Hepatocyte (in vitro differentiated cells): ENCODE measurements at regions not wholly inside any gene's neighbourhood (a gene's known extent, or its start where the extent isn't known, plus 50 kb on each side); places are given as distances from the start of the nearest gene placed in this dataset.

ENCODE experiments used
- DNase-seq: peaks from one replicate; pipeline ENCODE4 v3.0.0-alpha.2; 2016; ENCODE audit warnings: low spot score
- H2AFZ ChIP-seq: fragments of 200-600 bp; sonication (generic); 2 replicates; pipeline ENCODE4 v1.6.0; 2016; ENCODE audit warnings: antibody characterized with exemption, mild to moderate bottlenecking
- H3K27ac ChIP-seq: fragments of 200-600 bp; sonication (generic); 2 replicates; pipeline ENCODE4 v1.5.1; 2016; ENCODE audit warnings: mild to moderate bottlenecking
- H3K27me3 ChIP-seq: fragments of 200-600 bp; sonication (generic); 2 replicates; pipeline ENCODE4 v1.6.1; 2016
- H3K36me3 ChIP-seq: fragments of 200-600 bp; sonication (generic); replicated peaks from 2 replicates; pipeline ENCODE4 v1.5.1; 2016; ENCODE audit warnings: low read depth; ENCODE audit not compliant: insufficient read depth
- H3K4me1 ChIP-seq: fragments of 200-600 bp; sonication (generic); 2 replicates; pipeline ENCODE4 v1.5.1; 2016; ENCODE audit warnings: mild to moderate bottlenecking, moderate library complexity; ENCODE audit not compliant: insufficient read depth
- H3K4me2 ChIP-seq: fragments of 200-600 bp; sonication (generic); 2 replicates; pipeline ENCODE4 v1.6.0; 2016
- H3K4me3 ChIP-seq: fragments of 200-600 bp; sonication (generic); 2 replicates; pipeline ENCODE4 v1.5.1; 2016; ENCODE audit warnings: mild to moderate bottlenecking
- H3K79me2 ChIP-seq: fragments of 200-600 bp; sonication (generic); 2 replicates; pipeline ENCODE4 v1.6.0; 2017; ENCODE audit warnings: mild to moderate bottlenecking
- H3K9me2 ChIP-seq: fragments of 200-600 bp; sonication (generic); replicated peaks from 2 replicates; pipeline ENCODE4 v1.6.0; 2017; ENCODE audit warnings: mild to moderate bottlenecking; ENCODE audit not compliant: insufficient read depth
- H3K9me3 ChIP-seq: fragments of 200-600 bp; sonication (generic); 2 replicates; pipeline ENCODE4 v1.5.1; 2016; ENCODE audit warnings: low read depth, mild to moderate bottlenecking
- H4K20me1 ChIP-seq: fragments of 200-600 bp; sonication (generic); 2 replicates; pipeline ENCODE4 v1.6.0; 2016; ENCODE audit warnings: mild to moderate bottlenecking; ENCODE audit not compliant: insufficient read depth, poor library complexity, severe bottlenecking
- CTCF ChIP-seq: fragments of 200-600 bp; sonication (generic); IDR thresholded peaks from 2 replicates; pipeline ENCODE4 v1.5.1; 2016; ENCODE audit warnings: antibody characterized with exemption, mild to moderate bottlenecking; ENCODE audit not compliant: poor library complexity
- EZH2 ChIP-seq: fragments of 200-600 bp; sonication (generic); IDR thresholded peaks from 2 replicates; pipeline ENCODE4 v1.6.1; 2016; ENCODE audit warnings: antibody characterized with exemption, mild to moderate bottlenecking, borderline replicate concordance
- EZH2phosphoT487 ChIP-seq: fragments of 200-600 bp; sonication (generic); IDR thresholded peaks from one replicate; pipeline ENCODE4 v1.6.1; 2018; ENCODE audit warnings: antibody characterized with exemption, mild to moderate bottlenecking, low read depth, moderate library complexity; ENCODE audit not compliant: unreplicated experiment, severe bottlenecking
- WGBS: methylation state at CpG from one replicate; pipeline ENCODE4 v1.1.6; 2016; ENCODE audit warnings: low lambda C conversion rate; ENCODE audit errors: missing lambda C conversion rate; 5-methylcytosine and 5-hydroxymethylcytosine counted together

DNA sequence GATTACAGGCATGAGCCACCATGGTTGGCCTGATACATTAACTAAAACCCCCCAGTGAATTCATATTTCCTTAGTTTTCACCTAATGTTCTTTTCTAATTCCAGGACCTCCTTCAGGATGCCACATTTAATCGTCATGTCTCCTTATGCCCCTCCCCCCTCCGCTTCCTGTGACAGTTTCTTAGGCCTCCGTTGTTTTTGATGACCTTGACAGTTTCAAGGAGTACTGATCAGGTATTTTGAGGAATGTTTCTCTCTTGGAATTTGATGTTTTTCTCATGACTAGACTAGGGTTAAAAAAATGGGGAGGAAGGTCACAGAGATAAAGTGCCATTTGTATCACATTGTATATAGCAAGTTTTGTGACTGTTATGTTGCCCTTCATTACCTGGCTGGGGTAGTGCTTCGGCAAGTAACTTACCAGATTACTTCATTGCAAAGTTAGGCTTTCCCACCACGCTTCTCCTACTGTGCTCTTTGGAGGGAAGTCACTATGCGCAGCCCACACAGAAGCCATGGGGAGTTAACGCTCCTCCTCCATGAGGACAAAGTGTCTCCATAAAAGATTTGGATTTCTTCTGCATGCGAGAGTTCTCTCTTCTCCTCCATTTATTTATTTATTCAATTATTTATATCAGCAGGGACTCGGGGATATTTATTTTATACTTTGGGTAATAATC is 99.5 kb downstream of the NCR2 start:
- TF ChIP-seq EZH2phosphoT487 = no peak
- no peak for TF ChIP-seq EZH2
- TF ChIP-seq CTCF = no peak
- no peak overlapping the region for H3K27ac ChIP-seq
- no peaks in the 10 kb centered on the region for H3K27me3 ChIP-seq
- no peak overlapping the region for H2AFZ ChIP-seq
- no peak for DNase-seq
- H3K4me2 ChIP-seq = no peak overlapping the region
- H4K20me1 ChIP-seq = no peaks in the 10 kb centered on the region
- H3K4me1 ChIP-seq = no peaks in the 10 kb centered on the region
- H3K36me3 ChIP-seq = no peaks in the 10 kb centered on the region
- H3K9me3 ChIP-seq = no peaks in the 10 kb centered on the region
- no peak overlapping the region for H3K4me3 ChIP-seq
- no peaks in the 10 kb centered on the region for H3K79me2 ChIP-seq
- 71% methylated on average over 9 of the region's 9 CpGs for WGBS
- H3K9me2 ChIP-seq = no peaks in the 10 kb centered on the region

GRCh38 chr6:41437604-41438003 is 102.2 kb downstream of the NCR2 start:
- Histone ChIP-seq H2AFZ (no peak overlapping the region), H3K36me3 (no peaks in the 10 kb centered on the region), H3K4me1 (peaks cover 10% of the 10 kb centered on the region), H3K27ac (no peak overlapping the region), H3K9me3 (no peaks in the 10 kb centered on the region), H3K9me2 (no peaks in the 10 kb centered on the region), H3K4me3 (no peak overlapping the region), H3K79me2 (no peaks in the 10 kb centered on the region), H3K27me3 (no peaks in the 10 kb centered on the region), H4K20me1 (no peaks in the 10 kb centered on the region), H3K4me2 (no peak overlapping the region)
- TF ChIP-seq CTCF (no peak), EZH2phosphoT487 (no peak), EZH2 (no peak)
- WGBS = 90% methylated on average over 4 of the region's 4 CpGs
- no peak for DNase-seq

- Histone ChIP-seq H3K79me2 (no peaks in the 10 kb centered on the region), H3K27ac (no peak overlapping the region), H2AFZ (no peak overlapping the region), H3K27me3 (no peaks in the 10 kb centered on the region), H3K4me2 (no peak overlapping the region), H3K9me3 (no peaks in the 10 kb centered on the region), H3K4me3 (no peak overlapping the region), H3K4me1 (peaks cover 20% of the 10 kb centered on the region), H3K36me3 (no peaks in the 10 kb centered on the region), H4K20me1 (no peaks in the 10 kb centered on the region), H3K9me2 (no peaks in the 10 kb centered on the region)
- TF ChIP-seq EZH2phosphoT487 (no peak), EZH2 (no peak), CTCF (no peak)
- 86% methylated on average over 1 of the region's 1 CpG for WGBS
- DNase-seq = no peak
These were observed 103.3 kb downstream of the NCR2 start for GRCh38 chr6:41438746-41439145.
